ENCODE measurements at regions not wholly inside any gene's neighbourhood (a gene's known extent, or its start where the extent isn't known, plus 50 kb on each side); places are given as distances from the start of the nearest gene placed in this dataset.

GRCh38 chr3:106116733-106117489 is 248.1 kb upstream of the CBLB start:
- TF ChIP-seq POLR2A (IDR thresholded peaks at IDR 0.05) (no peak), CTCF (IDR thresholded peaks at IDR 0.05) (no peak)

All from body of pancreas (tissue), 4 donors.